Epithelial cell of esophagus (primary cell): ENCODE measurements at regions not wholly inside any gene's neighbourhood (a gene's known extent, or its start where the extent isn't known, plus 50 kb on each side); places are given as distances from the start of the nearest gene placed in this dataset.
"Not testable (repeated sequence)": the region's sequence is repeated elsewhere in the genome, so short reads cannot be mapped to it uniquely, and the experiment has no call there.

ENCODE experiments used
- DNase-seq: peaks from one replicate; pipeline ENCODE4 v3.0.0; 2010; ENCODE audit warnings: low read depth
- H3K4me3 ChIP-seq: 2 replicates; pipeline ENCODE4 v1.5.1; 2011; ENCODE audit warnings: mild to moderate bottlenecking, low read length, control low read depth
- CTCF ChIP-seq: IDR thresholded peaks from 2 replicates; pipeline ENCODE4 v1.5.1; 2011; ENCODE audit warnings: low read depth, mild to moderate bottlenecking, low read length, control low read depth, inconsistent platforms; ENCODE audit not compliant: insufficient read depth; ENCODE audit errors: missing control alignments

GRCh38 chr5:82952326-82952725 lies 124.9 kb downstream of the TMEM167A start:
- DNase-seq, result peak; percentile 73
- H3K4me3 ChIP-seq, result no peak overlapping the region
- no peak for TF ChIP-seq CTCF

- not testable (repeated sequence) for DNase-seq, H3K4me3 ChIP-seq
Measured at GRCh38 chr5:82944267-82944666, 132.9 kb downstream of the TMEM167A start.

GRCh38 chr5:82942083-82942881 lies 134.9 kb downstream of the TMEM167A start:
- no peak overlapping the region for H3K4me3 ChIP-seq
- DNase-seq, result no peak
- TF ChIP-seq CTCF, result no peak

- DNase-seq, result no peak
- no peak overlapping the region for H3K4me3 ChIP-seq
- no peak for TF ChIP-seq CTCF
Measured at GRCh38 chr5:82938901-82939725, 138.1 kb downstream of the TMEM167A start.

- not testable (repeated sequence) for H3K4me3 ChIP-seq, DNase-seq
Measured at GRCh38 chr5:82932473-82933220, 144.5 kb downstream of the TMEM167A start.

- TF ChIP-seq CTCF, result no peak
- no peak overlapping the region for H3K4me3 ChIP-seq
- peak; percentile 89 for DNase-seq
Measured at GRCh38 chr5:82931110-82931509, 146.1 kb downstream of the TMEM167A start.

- no peak overlapping the region for H3K4me3 ChIP-seq
- DNase-seq, result no peak
- no peak for TF ChIP-seq CTCF
Measured at GRCh38 chr5:82925061-82925411, 152.2 kb downstream of the TMEM167A start.
